ENCODE measurements at regions not wholly inside any gene's neighbourhood (a gene's known extent, or its start where the extent isn't known, plus 50 kb on each side); places are given as distances from the start of the nearest gene placed in this dataset.

DNA sequence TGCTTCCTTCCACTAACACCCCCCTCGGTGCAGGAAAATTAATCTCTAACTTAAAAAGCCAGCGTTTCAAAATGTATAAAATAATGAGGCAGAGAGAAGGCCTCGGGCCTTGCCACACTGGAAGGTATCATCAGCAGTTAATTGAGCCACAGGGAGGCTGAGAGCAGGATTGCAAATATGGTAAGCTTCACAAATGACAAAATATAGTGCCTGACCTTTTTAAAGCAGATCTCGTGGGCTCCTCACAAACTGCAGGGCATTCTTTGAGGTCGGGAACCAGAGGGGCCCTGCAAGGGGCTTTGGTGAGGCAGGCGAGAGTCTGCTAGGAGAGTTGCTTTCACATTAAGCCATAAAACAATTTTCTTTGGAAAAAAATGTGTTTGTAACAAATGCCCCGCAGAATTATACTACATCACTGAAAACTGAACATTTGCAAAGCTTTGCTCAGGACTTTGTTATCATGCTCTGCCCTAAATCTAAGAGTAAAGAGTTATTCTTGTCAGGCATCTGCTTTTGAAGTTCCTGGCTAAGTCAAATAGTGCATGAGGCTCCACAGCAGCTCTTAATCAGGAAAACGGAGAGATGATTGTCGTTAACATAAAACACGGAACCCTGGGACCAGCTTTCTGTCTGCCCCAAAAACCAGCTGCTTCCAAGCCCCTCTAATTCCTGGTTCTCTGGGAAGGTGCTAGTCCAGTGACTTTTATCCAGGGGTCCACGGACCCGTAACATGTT is 61.4 kb upstream of the SYT13 start:
- no peak for DNase-seq (ENCODE audit: low spot score)

DNA sequence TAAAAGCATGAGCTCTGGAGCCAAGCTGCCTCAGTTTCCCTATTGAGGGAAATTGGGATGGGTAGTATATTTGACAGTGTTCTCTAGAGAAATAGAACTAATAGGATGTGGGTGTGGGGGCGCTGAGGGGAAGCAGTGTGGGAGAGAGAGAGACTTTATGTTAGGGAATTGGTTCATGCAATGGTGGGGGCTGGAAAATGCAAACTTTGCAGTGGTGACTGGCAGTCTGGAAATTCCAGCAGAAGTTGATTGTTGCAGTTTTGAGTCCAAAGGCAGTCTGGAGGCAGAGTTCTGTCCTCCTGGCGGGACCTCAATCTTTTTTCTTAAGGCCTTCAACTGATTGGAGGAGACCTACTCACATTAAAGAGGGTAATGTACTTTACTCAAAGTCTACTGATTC is 59.4 kb upstream of the SYT13 start:
- no peak for DNase-seq (ENCODE audit: low spot score)

GRCh38 chr11:45344028-45344427 is 57.9 kb upstream of the SYT13 start:
- no peak for DNase-seq (ENCODE audit: low spot score)

DNA sequence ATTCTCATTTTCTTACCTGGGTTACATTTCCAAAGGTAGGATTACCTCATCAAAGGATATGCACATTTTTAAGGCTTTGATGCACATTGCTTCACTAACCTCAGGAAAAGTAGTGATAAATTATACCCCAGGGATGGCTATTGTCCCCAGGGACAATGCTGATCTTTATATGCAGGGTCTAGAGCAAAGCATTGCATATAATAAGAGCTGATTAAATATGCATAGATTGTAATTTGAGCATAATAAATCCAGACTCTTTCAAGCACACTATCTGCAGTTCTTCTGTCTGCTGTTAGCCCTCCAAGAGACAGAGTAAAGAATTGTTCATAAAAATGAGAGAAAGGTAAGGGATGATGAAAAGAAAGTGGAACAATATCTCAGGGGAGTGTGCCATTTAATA is 57.3 kb upstream of the SYT13 start:
- DNase-seq (ENCODE audit: low spot score): no peak

GRCh38 chr11:45341372-45341771 is 55.2 kb upstream of the SYT13 start:
- DNase-seq (ENCODE audit: low spot score): no peak

DNA sequence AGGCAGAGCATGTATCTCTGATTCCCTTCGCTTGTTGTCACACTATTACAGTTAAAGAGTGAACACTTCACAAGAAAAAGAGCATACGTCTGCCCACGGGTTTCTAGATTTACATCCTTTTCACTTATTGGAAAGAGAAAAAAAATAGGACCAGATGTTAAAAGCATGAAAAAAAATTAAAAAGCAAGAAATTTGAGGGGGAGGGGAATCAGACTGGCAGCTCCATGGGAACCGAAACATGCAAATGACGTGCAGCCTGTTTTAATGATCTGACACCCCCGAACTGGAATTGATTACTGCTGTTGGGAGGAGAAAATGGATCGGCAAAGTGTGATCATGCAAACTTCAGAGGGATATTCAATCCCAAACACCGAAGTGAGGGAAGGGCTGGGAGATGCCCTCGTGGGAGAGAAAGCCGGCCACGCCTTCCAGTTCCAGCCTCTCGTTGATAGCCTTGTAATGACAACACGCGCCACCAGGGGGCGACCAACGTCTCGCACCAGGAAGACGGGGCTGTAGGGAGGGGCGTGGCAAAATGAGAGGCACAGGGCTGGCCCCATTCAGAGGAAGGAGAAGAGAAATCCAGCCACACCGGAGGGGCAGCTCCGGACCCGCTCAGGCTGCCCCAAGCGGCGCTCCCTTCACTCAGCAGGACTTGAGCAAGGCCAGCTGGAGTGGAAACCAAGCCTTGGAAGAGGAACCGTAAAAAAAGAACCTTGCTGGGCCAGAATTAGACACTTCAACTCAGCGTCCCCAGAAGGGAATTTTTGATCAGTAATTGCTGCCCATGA is 53.8 kb upstream of the SYT13 start:
- DNase-seq (ENCODE audit: low spot score): peak; percentile 96

DNA sequence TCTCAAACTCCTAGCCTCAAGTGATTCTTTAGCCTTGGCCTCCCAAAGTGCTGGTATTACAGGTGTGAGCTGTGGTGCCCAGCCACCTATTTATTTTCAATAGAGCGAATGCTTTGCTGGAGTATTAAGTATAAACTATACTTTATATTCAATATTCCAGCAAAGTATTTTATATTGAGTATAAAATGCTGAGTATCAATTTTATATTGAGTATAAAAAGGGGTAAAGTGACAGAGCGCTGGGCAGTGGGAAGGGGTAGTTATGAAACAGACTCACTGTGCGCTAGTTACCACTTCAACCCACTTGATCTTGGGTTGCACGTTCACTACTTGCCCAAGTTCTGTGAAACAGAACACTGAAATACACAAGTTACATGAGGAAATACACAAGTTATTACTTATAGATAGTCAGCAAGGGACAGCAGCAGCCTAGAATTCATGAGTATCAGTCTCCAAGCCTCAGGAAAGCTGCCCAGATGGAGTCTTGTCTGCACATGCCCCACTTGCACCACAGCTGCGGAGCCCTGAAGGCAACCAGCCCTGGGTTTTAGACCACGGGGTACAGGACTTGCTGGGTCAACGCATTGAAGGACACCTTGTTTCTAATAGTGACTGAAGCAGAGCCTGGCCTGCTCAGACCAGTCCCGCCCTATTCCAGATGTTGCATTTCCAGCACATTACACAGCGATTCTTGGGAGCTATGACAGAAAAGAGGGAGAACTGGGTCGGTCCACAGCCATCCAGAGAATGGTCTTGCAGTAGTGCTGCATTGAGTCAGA is 51.6 kb upstream of the SYT13 start:
- DNase-seq (ENCODE audit: low spot score): no peak

- DNase-seq (ENCODE audit: low spot score): no peak
Observed at GRCh38 chr11:45336136-45336535, 50.0 kb upstream of the SYT13 start.
